Epithelial cell of proximal tubule (primary cell): ENCODE measurements at regions not wholly inside any gene's neighbourhood (a gene's known extent, or its start where the extent isn't known, plus 50 kb on each side); places are given as distances from the start of the nearest gene placed in this dataset.

Source experiments
- DNase-seq: peaks from one replicate; pipeline ENCODE4 v3.0.0-alpha.2; 2011; ENCODE audit warnings: low read depth
- H3K4me3 ChIP-seq: 2 replicates; pipeline ENCODE4 v1.5.1; 2011; ENCODE audit warnings: low read depth, mild to moderate bottlenecking, low read length
- CTCF ChIP-seq: conservative IDR thresholded peaks from 2 replicates; pipeline ENCODE4 v1.5.1; 2012; ENCODE audit warnings: low read depth, mild to moderate bottlenecking, low read length

GRCh38 chr13:73390100-73390499 lies 331.3 kb downstream of the KLF5 start:
- H3K4me3 ChIP-seq: no peak overlapping the region
- no peak for DNase-seq
- TF ChIP-seq CTCF: no peak

GRCh38 chr13:73388586-73388985 lies 329.8 kb downstream of the KLF5 start:
- DNase-seq: no peak
- no peak for TF ChIP-seq CTCF
- no peak overlapping the region for H3K4me3 ChIP-seq

- H3K4me3 ChIP-seq: no peak overlapping the region
- no peak for DNase-seq
- no peak for TF ChIP-seq CTCF
These were observed 328.5 kb downstream of the KLF5 start for GRCh38 chr13:73387318-73387717.

- no peak for DNase-seq
- TF ChIP-seq CTCF: no peak
- no peak overlapping the region for H3K4me3 ChIP-seq
These were observed 327.0 kb downstream of the KLF5 start for GRCh38 chr13:73385848-73386247.

- H3K4me3 ChIP-seq: no peak overlapping the region
- no peak for TF ChIP-seq CTCF
- DNase-seq: no peak
These were observed 314.1 kb downstream of the KLF5 start for GRCh38 chr13:73372666-73373627.

- TF ChIP-seq CTCF: no peak
- DNase-seq: no peak
- H3K4me3 ChIP-seq: no peak overlapping the region
These were observed 311.3 kb downstream of the KLF5 start for GRCh38 chr13:73370066-73370465.

- no peak overlapping the region for H3K4me3 ChIP-seq
- DNase-seq: no peak
- TF ChIP-seq CTCF: no peak
These were observed 310.3 kb downstream of the KLF5 start for GRCh38 chr13:73369095-73369494.
